Panc1 (cell line): ENCODE measurements at regions not wholly inside any gene's neighbourhood (a gene's known extent, or its start where the extent isn't known, plus 50 kb on each side); places are given as distances from the start of the nearest gene placed in this dataset.
"Not testable (repeated sequence)": the region's sequence is repeated elsewhere in the genome, so short reads cannot be mapped to it uniquely, and the experiment has no call there.

Source experiments
- ATAC-seq: fragments of 200-7000 bp; cut with Tn5 transposase; 2 replicates; pipeline ENCODE4 v1.9.1; 2020; ENCODE audit warnings: mild to moderate bottlenecking, moderate library complexity
- BruUV-seq: library from RNA; stranded (reverse); fragments of 400-500 nt; replicated peaks from 2 replicates; lab custom pipeline; 2021; lab: Mats Ljungman, UMichigan
- CTCF ChIA-PET: fragments of 300-600 bp; sonication (Branson Sonifier 250); formaldehyde crosslinking; loops from one replicate; lab custom pipeline; 2022; ENCODE audit warnings: antibody characterized with exemption; lab: Charles Lee
- POLR2A ChIA-PET: fragments of 300-600 bp; sonication (Branson Sonifier 250); formaldehyde crosslinking; loops from one replicate; lab custom pipeline; 2022; ENCODE audit warnings: antibody characterized with exemption; lab: Charles Lee
- DNase-seq: peaks from one replicate; pipeline ENCODE4 v3.0.0-alpha.2; 2010; ENCODE audit warnings: low read depth, low spot score
- H3K27ac ChIP-seq: 2 replicates; pipeline ENCODE4 v1.5.1; 2011; ENCODE audit warnings: mild to moderate bottlenecking, low read length, inconsistent platforms
- H3K27me3 ChIP-seq: fragments of 200-500 bp; sonication (Bioruptor generic); 2 replicates; pipeline ENCODE4 v1.6.0; 2014; ENCODE audit warnings: low read length, inconsistent platforms; ENCODE audit not compliant: control insufficient read depth, insufficient read depth
- H3K36me3 ChIP-seq: fragments of 200-500 bp; sonication (Bioruptor generic); 2 replicates; pipeline ENCODE4 v1.5.1; 2014; ENCODE audit warnings: inconsistent platforms, mild to moderate bottlenecking, low read length, moderate library complexity; ENCODE audit not compliant: control insufficient read depth, insufficient read depth
- H3K4me1 ChIP-seq: 2 replicates; pipeline ENCODE4 v1.5.1; 2011; ENCODE audit warnings: inconsistent platforms, mild to moderate bottlenecking, low read length, moderate library complexity; ENCODE audit not compliant: control insufficient read depth, insufficient read depth
- H3K4me3 ChIP-seq, 2 experiments: 2 replicates each; pipeline ENCODE4 v1.5.1; 2011 to 2012; ENCODE audit warnings: low read depth in 2 of 2, low read length in 2 of 2, mild to moderate bottlenecking in 2 of 2, inconsistent platforms in 1 of 2, moderate library complexity in 1 of 2
- H3K9me3 ChIP-seq: fragments of 200-500 bp; sonication (Bioruptor generic); 2 replicates; pipeline ENCODE4 v1.5.1; 2014; ENCODE audit warnings: low read depth, mild to moderate bottlenecking, inconsistent platforms, low read length, moderate library complexity; ENCODE audit not compliant: control insufficient read depth, insufficient read depth
- POLR2AphosphoS5 ChIP-seq: IDR thresholded peaks from 2 replicates; pipeline ENCODE4 v1.6.1; 2012; ENCODE audit warnings: mild to moderate bottlenecking, low read depth, low read length, moderate library complexity
- SIN3A ChIP-seq: IDR thresholded peaks from 2 replicates; pipeline ENCODE4 v1.6.1; 2012; ENCODE audit warnings: low read depth, mild to moderate bottlenecking, low read length, moderate library complexity, borderline replicate concordance; ENCODE audit not compliant: insufficient read depth
- TCF7L2 ChIP-seq: IDR thresholded peaks from 2 replicates; pipeline ENCODE4 v1.6.1; 2011; ENCODE audit warnings: mild to moderate bottlenecking, low read depth, low read length, inconsistent platforms
- in situ Hi-C: cut with HindIII; loops from 2 replicates; pipeline ENCODE4 v1.10.0; 2016; ENCODE audit warnings: low sequenced_read_pairs, low pct_unique_long_range_greater_than_20kb
- intact Hi-C: fragments of 100-400 bp; cut with micrococcal nuclease; formaldehyde crosslinking; loops from one replicate; pipeline ENCODE4 v1.10.0; 2022; ENCODE audit not compliant: unreplicated experiment
- TF ChIP-seq, protein P1 (sequence below): fragments of 450-650 bp; IDR thresholded peaks from 2 replicates; pipeline ENCODE4 v1.5.1; 2017; ENCODE audit warnings: mild to moderate bottlenecking
- TF ChIP-seq, protein P2 (sequence below), 2 experiments: IDR thresholded peaks; 2 replicates each; pipeline ENCODE4 v1.6.1; 2011 to 2012; ENCODE audit warnings: low read depth in 2 of 2, control low read depth in 1 of 2, low read length in 1 of 2, mild to moderate bottlenecking in 1 of 2, moderate library complexity in 1 of 2; ENCODE audit not compliant: insufficient read depth in 1 of 2

DNA sequence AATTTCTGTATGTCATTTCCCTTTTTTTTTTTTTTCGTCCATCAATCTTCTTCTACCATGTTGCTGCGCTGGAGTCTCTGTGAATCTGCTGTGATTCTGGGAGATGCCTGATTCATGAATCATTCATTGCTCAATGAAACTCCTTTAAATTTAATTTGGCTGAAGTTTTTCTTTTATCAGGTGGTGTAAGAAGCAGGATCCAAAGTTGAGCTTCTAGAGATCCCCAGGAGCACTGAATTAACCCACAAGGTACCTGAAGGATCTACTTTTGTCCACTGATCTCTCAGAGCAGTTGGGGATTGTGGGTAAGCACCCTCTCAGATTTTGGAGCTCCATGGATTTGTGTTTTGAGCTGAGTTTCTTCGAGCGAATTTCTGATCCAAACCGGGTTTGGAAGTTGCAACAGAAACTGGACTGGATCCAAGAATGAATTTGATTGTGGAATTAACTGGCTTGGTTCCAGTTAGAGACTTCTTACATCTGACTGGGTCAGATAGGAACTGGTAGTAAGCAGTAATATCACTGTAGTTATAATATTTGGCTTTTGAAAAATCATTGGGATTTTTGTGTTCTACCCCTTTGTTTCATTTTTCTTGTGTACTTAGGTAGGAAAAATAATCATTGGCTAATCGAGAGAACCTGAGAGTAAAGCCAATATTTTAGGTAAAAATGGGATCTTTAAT lies 447.8 kb upstream of the TOM1L1 start:
- ChIA-PET POLR2A (no interaction called here), CTCF (no interaction called here)
- Histone ChIP-seq H3K36me3 (no peaks in the 10 kb centered on the region), H3K27ac (no peak overlapping the region), H3K4me1 (no peaks in the 10 kb centered on the region), H3K4me3 (no peak overlapping the region), H3K9me3 (peaks cover 18% of the 10 kb centered on the region), H3K27me3 (no peaks in the 10 kb centered on the region)
- DNase-seq: no peak
- in situ Hi-C loops (no loop called here), intact Hi-C loops (no loop called here)
- no TSS peak for BruUV-seq
- TF ChIP-seq POLR2AphosphoS5 (no peak), SIN3A (no peak), TCF7L2 (no peak)
- TF ChIP-seq, protein P1, sequence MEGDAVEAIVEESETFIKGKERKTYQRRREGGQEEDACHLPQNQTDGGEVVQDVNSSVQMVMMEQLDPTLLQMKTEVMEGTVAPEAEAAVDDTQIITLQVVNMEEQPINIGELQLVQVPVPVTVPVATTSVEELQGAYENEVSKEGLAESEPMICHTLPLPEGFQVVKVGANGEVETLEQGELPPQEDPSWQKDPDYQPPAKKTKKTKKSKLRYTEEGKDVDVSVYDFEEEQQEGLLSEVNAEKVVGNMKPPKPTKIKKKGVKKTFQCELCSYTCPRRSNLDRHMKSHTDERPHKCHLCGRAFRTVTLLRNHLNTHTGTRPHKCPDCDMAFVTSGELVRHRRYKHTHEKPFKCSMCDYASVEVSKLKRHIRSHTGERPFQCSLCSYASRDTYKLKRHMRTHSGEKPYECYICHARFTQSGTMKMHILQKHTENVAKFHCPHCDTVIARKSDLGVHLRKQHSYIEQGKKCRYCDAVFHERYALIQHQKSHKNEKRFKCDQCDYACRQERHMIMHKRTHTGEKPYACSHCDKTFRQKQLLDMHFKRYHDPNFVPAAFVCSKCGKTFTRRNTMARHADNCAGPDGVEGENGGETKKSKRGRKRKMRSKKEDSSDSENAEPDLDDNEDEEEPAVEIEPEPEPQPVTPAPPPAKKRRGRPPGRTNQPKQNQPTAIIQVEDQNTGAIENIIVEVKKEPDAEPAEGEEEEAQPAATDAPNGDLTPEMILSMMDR: no peak
- TF ChIP-seq, protein P2, sequence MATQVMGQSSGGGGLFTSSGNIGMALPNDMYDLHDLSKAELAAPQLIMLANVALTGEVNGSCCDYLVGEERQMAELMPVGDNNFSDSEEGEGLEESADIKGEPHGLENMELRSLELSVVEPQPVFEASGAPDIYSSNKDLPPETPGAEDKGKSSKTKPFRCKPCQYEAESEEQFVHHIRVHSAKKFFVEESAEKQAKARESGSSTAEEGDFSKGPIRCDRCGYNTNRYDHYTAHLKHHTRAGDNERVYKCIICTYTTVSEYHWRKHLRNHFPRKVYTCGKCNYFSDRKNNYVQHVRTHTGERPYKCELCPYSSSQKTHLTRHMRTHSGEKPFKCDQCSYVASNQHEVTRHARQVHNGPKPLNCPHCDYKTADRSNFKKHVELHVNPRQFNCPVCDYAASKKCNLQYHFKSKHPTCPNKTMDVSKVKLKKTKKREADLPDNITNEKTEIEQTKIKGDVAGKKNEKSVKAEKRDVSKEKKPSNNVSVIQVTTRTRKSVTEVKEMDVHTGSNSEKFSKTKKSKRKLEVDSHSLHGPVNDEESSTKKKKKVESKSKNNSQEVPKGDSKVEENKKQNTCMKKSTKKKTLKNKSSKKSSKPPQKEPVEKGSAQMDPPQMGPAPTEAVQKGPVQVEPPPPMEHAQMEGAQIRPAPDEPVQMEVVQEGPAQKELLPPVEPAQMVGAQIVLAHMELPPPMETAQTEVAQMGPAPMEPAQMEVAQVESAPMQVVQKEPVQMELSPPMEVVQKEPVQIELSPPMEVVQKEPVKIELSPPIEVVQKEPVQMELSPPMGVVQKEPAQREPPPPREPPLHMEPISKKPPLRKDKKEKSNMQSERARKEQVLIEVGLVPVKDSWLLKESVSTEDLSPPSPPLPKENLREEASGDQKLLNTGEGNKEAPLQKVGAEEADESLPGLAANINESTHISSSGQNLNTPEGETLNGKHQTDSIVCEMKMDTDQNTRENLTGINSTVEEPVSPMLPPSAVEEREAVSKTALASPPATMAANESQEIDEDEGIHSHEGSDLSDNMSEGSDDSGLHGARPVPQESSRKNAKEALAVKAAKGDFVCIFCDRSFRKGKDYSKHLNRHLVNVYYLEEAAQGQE (IDR thresholded peaks at IDR 0.05; ENCODE audit: insufficient read depth in 1 of 2, low read depth in 2 of 2, low read length in 1 of 2): no peak
- no peak for ATAC-seq

DNA sequence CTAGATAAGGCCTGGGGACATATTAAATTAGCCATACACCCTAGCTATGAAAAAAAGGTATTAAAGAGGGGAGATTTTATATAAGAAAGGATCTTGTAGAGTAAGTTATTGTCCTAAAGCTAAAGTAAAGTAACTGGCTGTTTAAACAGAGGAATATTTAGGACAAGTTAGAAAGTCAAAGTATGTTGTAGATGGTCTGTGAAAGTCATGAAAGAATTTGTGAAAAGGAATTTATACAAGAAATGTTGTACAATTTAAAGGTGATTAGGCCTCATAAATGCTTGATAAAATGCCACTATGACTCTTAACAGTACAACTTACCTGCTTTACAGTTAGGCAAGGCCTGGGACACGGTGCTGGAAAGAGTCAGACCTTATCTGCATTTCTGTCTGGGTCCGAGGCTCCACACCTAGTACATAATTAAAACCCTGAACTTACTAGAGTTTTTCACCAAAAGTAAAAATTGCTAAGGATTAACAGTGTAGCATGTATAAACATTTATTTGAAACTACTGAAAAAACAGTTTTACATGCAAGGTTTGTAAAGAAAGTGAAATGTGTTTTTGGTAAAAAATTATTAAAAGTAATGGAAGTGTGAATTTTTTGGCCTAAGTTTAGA lies 445.3 kb upstream of the TOM1L1 start:
- Histone ChIP-seq H3K4me3 (no peak overlapping the region), H3K36me3 (no peaks in the 10 kb centered on the region), H3K27me3 (no peaks in the 10 kb centered on the region), H3K9me3 (peaks cover 18% of the 10 kb centered on the region), H3K4me1 (no peaks in the 10 kb centered on the region), H3K27ac (no peak overlapping the region)
- no peak for DNase-seq
- BruUV-seq: no TSS peak
- TF ChIP-seq SIN3A: no peak
- no peak for TF ChIP-seq POLR2AphosphoS5
- TF ChIP-seq, protein P1: no peak
- TF ChIP-seq, protein P2 (IDR thresholded peaks at IDR 0.05; ENCODE audit: insufficient read depth in 1 of 2, low read depth in 2 of 2, low read length in 1 of 2): no peak
- no peak for TF ChIP-seq TCF7L2
- ChIA-PET CTCF (no interaction called here), POLR2A (no interaction called here)
- intact Hi-C loops: no loop called here
- no peak for ATAC-seq
- in situ Hi-C loops: no loop called here

DNA sequence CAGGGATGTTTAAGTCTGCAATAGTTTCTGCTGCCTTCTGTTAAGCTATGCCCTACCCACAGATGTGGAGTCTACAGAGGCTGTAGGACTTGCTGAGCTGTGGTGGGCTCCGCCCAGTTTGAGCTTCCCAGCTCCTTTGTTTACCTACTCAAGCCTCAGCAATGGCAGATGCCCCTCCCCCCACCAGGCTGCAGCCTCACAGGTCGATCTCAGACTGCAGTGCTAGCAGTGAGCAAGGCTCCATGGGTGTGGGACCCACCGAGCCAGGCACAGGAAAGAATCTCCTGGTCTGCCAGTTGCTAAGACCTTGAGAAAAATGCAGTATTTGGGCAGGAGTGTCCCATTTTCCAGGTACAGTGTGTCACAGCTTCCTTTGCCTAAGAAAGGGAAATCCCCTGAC lies 435.2 kb upstream of the TOM1L1 start:
- CTCF ChIA-PET, BruUV-seq, in situ Hi-C loops, H3K27me3 ChIP-seq, intact Hi-C loops, H3K9me3 ChIP-seq, H3K27ac ChIP-seq, DNase-seq, ATAC-seq, H3K4me3 ChIP-seq, H3K4me1 ChIP-seq, H3K36me3 ChIP-seq: not testable (repeated sequence)
- POLR2A ChIA-PET: interaction anchor here (0.6 kb wide), 1 partner anchor 43 kb away, joined by 5 read pairs; no protein-coding TSS in a partner anchor
